MM.1S (cell line): ENCODE measurements at regions not wholly inside any gene's neighbourhood (a gene's known extent, or its start where the extent isn't known, plus 50 kb on each side); places are given as distances from the start of the nearest gene placed in this dataset.
"Not testable (repeated sequence)": the region's sequence is repeated elsewhere in the genome, so short reads cannot be mapped to it uniquely, and the experiment has no call there.

Experiments
- CTCF ChIP-seq: fragments of 300-600 bp; sonication (generic); IDR thresholded peaks from 2 replicates; pipeline ENCODE4 v1.5.1; 2016; ENCODE audit warnings: antibody characterized with exemption, low read length, mixed read lengths
- EZH2phosphoT487 ChIP-seq: fragments of 300-600 bp; sonication (generic); IDR thresholded peaks from 2 replicates; pipeline ENCODE4 v1.6.1; 2018; ENCODE audit warnings: antibody characterized with exemption, low read length

- not testable (repeated sequence) for TF ChIP-seq CTCF, EZH2phosphoT487
These were observed 150.6 kb upstream of the SALL3 start for GRCh38 chr18:78829026-78829425.
